ENCODE measurements at regions not wholly inside any gene's neighbourhood (a gene's known extent, or its start where the extent isn't known, plus 50 kb on each side); places are given as distances from the start of the nearest gene placed in this dataset.
"Not testable (repeated sequence)": the region's sequence is repeated elsewhere in the genome, so short reads cannot be mapped to it uniquely, and the experiment has no call there.

DNA sequence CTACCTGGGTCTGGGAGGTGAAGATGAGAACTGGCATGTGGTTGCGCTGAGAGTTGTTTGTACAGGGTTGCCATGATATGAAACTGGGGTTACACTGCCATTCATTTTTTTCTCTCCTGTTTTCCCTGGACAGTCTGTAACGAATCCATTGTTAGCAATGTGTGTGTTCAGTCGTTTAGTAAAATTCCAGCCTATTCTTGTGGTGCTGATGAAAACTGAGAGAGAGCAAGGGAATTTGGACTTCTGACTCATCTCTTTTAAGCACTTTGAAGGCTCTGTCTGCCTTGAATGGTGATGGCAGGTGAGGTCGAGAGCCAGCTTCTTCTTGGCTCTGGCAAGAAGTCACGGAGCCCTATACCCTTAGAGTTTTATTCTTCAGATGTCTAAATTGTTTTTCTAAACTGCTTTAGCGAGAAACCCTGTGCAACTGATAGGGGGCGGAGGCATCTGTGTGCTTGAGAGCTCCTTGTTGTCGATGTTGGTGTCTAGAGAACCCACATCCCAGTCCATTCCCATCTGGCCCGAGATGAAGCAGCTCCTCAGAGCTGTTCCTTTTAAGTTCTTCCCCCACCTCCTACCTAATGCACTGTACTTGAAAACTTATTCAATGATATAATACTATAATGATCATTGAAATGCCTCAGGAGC, 204.4 kb downstream of the TMX1 start:
- DNase-seq (ENCODE audit: low read depth): no peak

- DNase-seq (ENCODE audit: low read depth): no peak
These were observed 204.9 kb downstream of the TMX1 start for GRCh38 chr14:51445001-51445390.

- no peak for DNase-seq (ENCODE audit: low read depth)
These were observed 204.9 kb upstream of the FRMD6 start for GRCh38 chr14:51446771-51447170.

DNA sequence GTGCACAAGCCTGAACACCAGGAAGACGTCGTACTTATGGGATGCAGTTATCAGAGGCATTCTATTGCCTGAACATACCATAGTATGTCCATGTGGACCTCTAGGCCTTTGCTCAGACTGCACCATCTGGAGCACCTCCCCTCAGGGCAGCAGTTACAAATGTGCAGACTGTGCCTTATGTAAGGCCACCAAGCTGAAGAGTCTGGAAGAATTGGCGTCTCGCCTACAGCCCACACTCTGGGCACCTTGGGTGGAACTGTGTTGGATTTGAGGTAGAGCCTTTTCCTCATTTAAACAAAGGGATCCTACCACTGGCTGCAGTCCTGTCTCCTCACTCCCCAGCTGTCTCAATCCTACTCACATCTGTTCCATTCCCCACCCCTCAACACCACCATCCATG, 204.3 kb upstream of the FRMD6 start:
- DNase-seq (ENCODE audit: low read depth): no peak

DNA sequence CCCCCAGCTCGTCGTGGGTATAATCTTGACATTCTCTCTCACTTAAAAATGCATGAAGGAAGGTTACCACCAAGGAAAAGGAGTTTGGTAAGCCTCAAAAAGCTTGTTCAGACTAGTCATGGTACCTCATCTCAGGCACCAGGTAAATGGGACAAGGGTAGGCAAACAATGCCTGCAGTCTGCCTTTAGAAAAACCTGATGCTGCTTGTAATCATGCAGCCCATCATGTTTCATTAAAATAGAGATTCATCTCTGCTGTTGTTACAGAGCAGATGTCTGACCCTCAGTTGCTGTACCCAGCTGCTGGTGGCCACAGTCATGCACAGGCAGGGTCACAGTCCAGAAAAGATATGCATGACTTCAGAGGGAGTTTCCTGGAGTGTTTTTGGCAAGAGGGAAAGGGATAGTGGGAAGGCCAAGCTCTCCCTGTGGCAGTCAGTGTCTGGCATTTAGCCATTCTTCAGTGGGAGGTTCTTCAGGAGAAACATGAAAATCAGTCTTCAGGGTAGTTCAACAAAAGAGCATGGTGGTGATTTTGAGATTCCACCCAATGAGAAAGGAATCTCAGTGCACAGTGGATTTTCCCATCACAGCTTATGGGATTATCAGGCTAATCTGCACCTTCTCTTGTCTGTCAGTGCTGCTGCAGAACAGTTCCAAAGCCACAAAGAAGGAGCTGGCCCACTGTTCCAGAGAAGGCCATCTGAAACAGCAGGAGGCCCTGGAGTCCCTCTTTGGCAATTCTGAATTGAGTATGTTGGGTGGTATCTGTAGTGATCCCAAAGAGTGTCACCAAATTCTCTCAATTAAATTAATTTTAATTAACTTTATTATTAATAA, 202.7 kb upstream of the FRMD6 start:
- no peak for DNase-seq (ENCODE audit: low read depth)

DNA sequence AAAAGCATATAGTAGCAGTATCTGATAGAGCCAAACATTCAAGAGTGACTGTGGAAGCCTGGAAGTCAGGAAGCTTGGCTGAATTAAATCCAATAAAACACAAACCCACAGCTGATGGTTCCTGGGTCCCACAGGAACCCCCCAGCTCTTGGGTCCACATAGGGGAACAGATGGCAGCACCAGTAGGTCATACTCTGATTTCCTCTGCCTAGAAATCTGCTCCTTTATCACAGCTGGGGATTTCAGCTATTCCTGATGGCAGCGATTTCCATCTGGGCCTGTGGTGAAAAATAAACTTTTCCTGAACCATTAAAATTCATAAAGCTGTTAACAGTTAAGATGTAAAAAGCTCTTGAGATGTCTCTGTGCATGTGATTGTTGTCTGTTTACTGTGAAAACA, 202.0 kb upstream of the FRMD6 start:
- no peak for DNase-seq (ENCODE audit: low read depth)

GRCh38 chr14:51451561-51451960, 200.1 kb upstream of the FRMD6 start:
- no peak for DNase-seq (ENCODE audit: low read depth)

- DNase-seq (ENCODE audit: low read depth): no peak
These were observed 197.8 kb upstream of the FRMD6 start for GRCh38 chr14:51453869-51454268.

DNA sequence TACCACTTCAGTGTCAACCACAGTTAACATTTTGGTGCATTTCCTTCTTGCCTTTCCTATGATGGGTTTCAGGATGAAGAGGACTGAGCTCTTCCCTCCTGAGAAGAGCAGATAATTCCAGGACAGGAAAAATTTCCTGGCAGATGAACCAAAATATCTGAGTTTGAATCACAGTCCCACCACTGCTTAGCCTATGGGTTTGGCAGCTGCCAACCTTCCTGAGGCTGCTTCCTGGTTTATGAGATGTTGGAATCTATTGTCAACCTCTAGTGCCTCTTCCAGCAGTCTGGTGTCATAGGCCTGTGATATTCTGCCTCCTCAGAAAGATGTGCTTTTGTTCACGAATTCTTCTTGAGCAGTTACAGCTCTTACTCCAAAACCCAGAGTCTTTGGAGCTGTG, 197.4 kb upstream of the FRMD6 start:
- DNase-seq (ENCODE audit: low read depth): no peak

- no peak for DNase-seq (ENCODE audit: low read depth)
These were observed 196.5 kb upstream of the FRMD6 start for GRCh38 chr14:51455041-51455835.

GRCh38 chr14:51457843-51458562, 193.7 kb upstream of the FRMD6 start:
- no peak for DNase-seq (ENCODE audit: low read depth)

DNA sequence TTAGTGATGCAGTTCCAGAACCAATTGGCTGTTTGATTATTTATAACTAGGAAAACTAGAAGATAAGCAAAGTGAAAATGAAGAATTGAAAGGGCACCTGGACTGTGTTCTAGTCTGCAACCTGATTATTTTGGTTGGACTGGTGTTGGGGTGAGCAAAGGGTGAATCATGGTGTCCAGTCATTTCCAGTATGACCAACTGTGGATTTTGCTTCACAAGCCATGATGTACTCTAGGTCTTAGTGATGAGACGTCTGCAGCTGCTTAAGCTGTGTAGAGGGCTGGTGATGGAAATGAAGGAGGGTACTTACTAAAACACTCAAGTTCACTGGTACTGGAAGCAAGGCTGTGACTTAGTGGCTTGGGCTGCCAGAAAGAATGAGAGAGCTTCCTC, 193.2 kb upstream of the FRMD6 start:
- no peak for DNase-seq (ENCODE audit: low read depth)

- no peak for DNase-seq (ENCODE audit: low read depth)
These were observed 191.7 kb upstream of the FRMD6 start for GRCh38 chr14:51460011-51460410.

DNA sequence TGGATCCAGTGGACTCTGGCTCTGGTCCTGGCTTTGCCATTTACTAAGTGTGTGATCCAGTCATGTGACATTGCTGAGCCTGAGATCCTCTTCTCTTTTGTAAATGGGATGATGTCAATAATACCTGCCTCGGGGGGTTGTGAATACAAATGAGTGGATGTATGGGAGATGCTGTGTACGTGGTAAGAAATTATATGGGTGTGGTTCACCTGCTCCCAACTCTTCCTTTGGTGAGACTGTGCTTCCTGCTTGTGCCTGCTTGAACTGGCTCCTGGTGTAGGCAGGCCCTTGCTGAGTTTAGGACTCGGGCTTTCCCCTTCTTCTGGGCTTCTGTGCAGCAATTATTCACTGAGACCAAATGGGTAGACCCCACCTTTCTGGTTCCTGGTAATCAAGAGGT, 189.5 kb upstream of the FRMD6 start:
- no peak for DNase-seq (ENCODE audit: low read depth)

GRCh38 chr14:51462706-51463105, 189.0 kb upstream of the FRMD6 start:
- DNase-seq (ENCODE audit: low read depth): no peak

- DNase-seq (ENCODE audit: low read depth): no peak
These were observed 188.2 kb upstream of the FRMD6 start for GRCh38 chr14:51463461-51463860.

GRCh38 chr14:51464411-51464810, 187.3 kb upstream of the FRMD6 start:
- DNase-seq (ENCODE audit: low read depth): no peak

DNA sequence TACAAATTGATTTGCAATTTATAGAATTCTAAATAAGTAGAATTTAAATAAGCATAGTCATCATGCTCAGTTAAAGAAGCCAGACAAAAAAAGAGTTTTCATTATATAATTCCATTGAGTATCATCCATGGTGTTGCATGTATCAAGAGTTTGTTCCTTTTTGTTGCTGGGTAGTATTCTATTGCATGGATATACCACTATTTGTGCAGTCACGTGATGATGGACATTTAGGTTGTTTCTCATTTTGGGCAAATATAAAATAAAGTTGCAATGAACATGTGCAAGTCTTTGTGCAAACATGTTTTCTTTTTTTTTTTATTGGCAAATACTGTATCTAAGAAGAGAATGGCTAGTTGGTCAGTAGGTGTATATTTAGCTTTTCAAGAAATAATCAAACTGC, 186.2 kb upstream of the FRMD6 start:
- DNase-seq (ENCODE audit: low read depth): no peak

DNA sequence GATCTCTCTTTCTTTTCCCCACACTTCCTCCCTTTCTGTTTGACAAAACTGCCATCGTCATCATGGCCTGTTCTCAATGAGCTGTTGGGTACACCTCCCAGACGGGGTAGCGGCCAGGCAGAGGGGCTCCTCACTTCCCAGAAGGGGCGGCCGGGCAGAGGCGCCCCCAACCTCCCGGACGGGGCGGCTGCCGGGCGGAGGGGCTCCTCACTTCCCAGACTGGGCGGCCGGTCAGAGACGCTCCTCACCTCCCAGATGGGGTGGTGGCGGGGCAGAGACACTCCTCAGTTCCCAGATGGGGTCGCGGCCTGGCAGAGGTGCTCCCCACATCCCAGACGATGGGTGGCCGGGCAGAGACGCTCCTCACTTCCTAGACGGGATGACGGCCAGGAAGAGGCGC, 184.3 kb upstream of the FRMD6 start:
- DNase-seq (ENCODE audit: low read depth): not testable (repeated sequence)

GRCh38 chr14:51468523-51468922, 183.2 kb upstream of the FRMD6 start:
- no peak for DNase-seq (ENCODE audit: low read depth)

DNA sequence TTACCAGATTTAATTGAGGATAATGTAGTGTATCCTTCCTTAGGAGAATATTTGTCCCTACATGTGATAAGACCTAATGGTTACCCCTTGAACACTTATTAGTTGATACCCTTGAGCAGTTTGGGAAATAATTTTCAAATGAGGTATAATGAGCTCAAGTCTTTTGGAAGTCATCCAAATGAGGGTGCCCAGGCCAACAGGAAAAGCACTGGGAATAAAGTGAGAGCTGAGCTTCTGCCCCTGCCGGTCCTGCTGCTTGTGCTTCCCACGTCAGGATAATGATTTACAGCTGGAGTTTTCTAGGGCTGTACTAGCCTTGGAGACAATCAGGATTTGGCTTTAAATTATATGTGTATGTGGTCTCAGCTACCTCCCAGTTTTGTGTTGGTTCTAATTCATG, 178.8 kb upstream of the FRMD6 start:
- DNase-seq (ENCODE audit: low read depth): no peak

DNA sequence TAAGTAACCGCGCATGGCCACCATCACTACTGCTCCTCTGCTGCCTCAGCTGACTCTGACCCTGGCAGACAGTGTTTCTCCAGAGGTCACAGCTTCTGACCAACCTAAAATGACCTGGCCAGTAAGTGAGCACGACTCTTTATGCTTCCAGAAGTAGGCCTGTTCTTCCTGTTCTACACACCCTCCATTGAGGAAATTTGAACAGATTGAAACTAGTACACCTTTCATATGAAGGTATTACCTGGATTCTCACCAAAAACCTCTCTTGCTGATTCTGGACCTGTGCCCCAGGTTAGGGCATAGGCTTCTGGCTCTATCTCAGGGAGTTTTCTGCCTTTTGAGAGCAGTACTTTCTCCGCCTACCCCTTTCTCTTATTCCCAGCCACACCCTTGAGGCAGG, 178.4 kb upstream of the FRMD6 start:
- no peak for DNase-seq (ENCODE audit: low read depth)
